GM21529 (cell line): ENCODE measurements at regions not wholly inside any gene's neighbourhood (a gene's known extent, or its start where the extent isn't known, plus 50 kb on each side); places are given as distances from the start of the nearest gene placed in this dataset.
"Not testable (repeated sequence)": the region's sequence is repeated elsewhere in the genome, so short reads cannot be mapped to it uniquely, and the experiment has no call there.

Source experiments
- ATAC-seq: cut with Tn5 transposase; IDR thresholded peaks from one replicate; pipeline ENCODE4 v1.9.1; 2021; ENCODE audit not compliant: unreplicated experiment

GRCh38 chr3:109982201-109982600, 644.9 kb upstream of the DPPA4 start:
- no peak for ATAC-seq

- no peak for ATAC-seq
These were observed 647.6 kb upstream of the DPPA4 start for GRCh38 chr3:109984976-109985375.

GRCh38 chr3:109985943-109986555, 648.7 kb upstream of the DPPA4 start:
- ATAC-seq, result no peak

- no peak for ATAC-seq
These were observed 657.5 kb upstream of the DPPA4 start for GRCh38 chr3:109994853-109995252.

- no peak for ATAC-seq
These were observed 658.0 kb upstream of the DPPA4 start for GRCh38 chr3:109995377-109995776.

- not testable (repeated sequence) for ATAC-seq
These were observed 664.6 kb upstream of the DPPA4 start for GRCh38 chr3:110001905-110002304.

- ATAC-seq, result no peak
These were observed 669.6 kb upstream of the DPPA4 start for GRCh38 chr3:110006913-110007312.

GRCh38 chr3:110015231-110015963, 678.1 kb upstream of the DPPA4 start:
- ATAC-seq, result no peak

- no peak for ATAC-seq
These were observed 679.0 kb upstream of the DPPA4 start for GRCh38 chr3:110016235-110016815.

GRCh38 chr3:110017304-110017703, 680.0 kb upstream of the DPPA4 start:
- no peak for ATAC-seq

GRCh38 chr3:110021659-110022058, 684.3 kb upstream of the DPPA4 start:
- no peak for ATAC-seq

- ATAC-seq, result not testable (repeated sequence)
These were observed 685.7 kb upstream of the DPPA4 start for GRCh38 chr3:110023022-110023421.

GRCh38 chr3:110026421-110026820, 689.1 kb upstream of the DPPA4 start:
- ATAC-seq, result no peak

- ATAC-seq, result no peak
These were observed 690.2 kb upstream of the DPPA4 start for GRCh38 chr3:110027446-110028080.

GRCh38 chr3:110031975-110032374, 694.6 kb upstream of the DPPA4 start:
- ATAC-seq, result no peak

GRCh38 chr3:110059431-110059830, 722.1 kb upstream of the DPPA4 start:
- ATAC-seq, result no peak

GRCh38 chr3:110062716-110063115, 725.4 kb upstream of the DPPA4 start:
- ATAC-seq, result no peak

- ATAC-seq, result no peak
These were observed 725.8 kb upstream of the DPPA4 start for GRCh38 chr3:110063178-110063577.

- no peak for ATAC-seq
These were observed 728.9 kb upstream of the DPPA4 start for GRCh38 chr3:110066206-110066605.

- ATAC-seq, result no peak
These were observed 730.2 kb upstream of the DPPA4 start for GRCh38 chr3:110067527-110067926.

- no peak for ATAC-seq
These were observed 732.4 kb upstream of the DPPA4 start for GRCh38 chr3:110069761-110070160.
